Right lobe of liver (tissue), 4 donors: ENCODE measurements at regions not wholly inside any gene's neighbourhood (a gene's known extent, or its start where the extent isn't known, plus 50 kb on each side); places are given as distances from the start of the nearest gene placed in this dataset.

Experiments used
- POLR2A ChIP-seq: fragments of 450-650 bp; IDR thresholded peaks from one replicate; pipeline ENCODE4 v1.6.1; 2017; ENCODE audit warnings: antibody characterized with exemption, mild to moderate bottlenecking
- TF ChIP-seq, protein P1 (sequence below), 4 donors: fragments of 200-600 bp in 3 of 4; fragments of 450-650 bp in 1 of 4; IDR thresholded peaks; one replicate each; pipeline versions ENCODE4 v1.5.1 to v1.8.0; 2016 to 2022; ENCODE audit warnings: antibody characterized with exemption in 4 of 4, mild to moderate bottlenecking in 2 of 4
- donor health status: DM: no; HTN: no; CAD: no.
- donor health status: DM: no; HTN: no; CAD: no.
- donor health status: DM: no; HTN: yes; CAD: no.

- TF ChIP-seq, protein P1, sequence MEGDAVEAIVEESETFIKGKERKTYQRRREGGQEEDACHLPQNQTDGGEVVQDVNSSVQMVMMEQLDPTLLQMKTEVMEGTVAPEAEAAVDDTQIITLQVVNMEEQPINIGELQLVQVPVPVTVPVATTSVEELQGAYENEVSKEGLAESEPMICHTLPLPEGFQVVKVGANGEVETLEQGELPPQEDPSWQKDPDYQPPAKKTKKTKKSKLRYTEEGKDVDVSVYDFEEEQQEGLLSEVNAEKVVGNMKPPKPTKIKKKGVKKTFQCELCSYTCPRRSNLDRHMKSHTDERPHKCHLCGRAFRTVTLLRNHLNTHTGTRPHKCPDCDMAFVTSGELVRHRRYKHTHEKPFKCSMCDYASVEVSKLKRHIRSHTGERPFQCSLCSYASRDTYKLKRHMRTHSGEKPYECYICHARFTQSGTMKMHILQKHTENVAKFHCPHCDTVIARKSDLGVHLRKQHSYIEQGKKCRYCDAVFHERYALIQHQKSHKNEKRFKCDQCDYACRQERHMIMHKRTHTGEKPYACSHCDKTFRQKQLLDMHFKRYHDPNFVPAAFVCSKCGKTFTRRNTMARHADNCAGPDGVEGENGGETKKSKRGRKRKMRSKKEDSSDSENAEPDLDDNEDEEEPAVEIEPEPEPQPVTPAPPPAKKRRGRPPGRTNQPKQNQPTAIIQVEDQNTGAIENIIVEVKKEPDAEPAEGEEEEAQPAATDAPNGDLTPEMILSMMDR (IDR thresholded peaks at IDR 0.05): no peak
- no peak for TF ChIP-seq POLR2A
Measured at GRCh38 chr11:19509215-19509614, 203.4 kb upstream of the NAV2 start.
